H9 (cell line): ENCODE measurements at regions not wholly inside any gene's neighbourhood (a gene's known extent, or its start where the extent isn't known, plus 50 kb on each side); places are given as distances from the start of the nearest gene placed in this dataset.

ENCODE experiments used
- DNase-seq: peaks from one replicate; pipeline ENCODE4 v3.0.0-alpha.2; 2017
- H2AFZ ChIP-seq: one replicate; pipeline ENCODE4 v1.6.1; 2013; ENCODE audit warnings: mild to moderate bottlenecking, low read length, control low read depth, moderate library complexity
- H2AK5ac ChIP-seq: 2 replicates; pipeline ENCODE4 v1.6.1; 2013; ENCODE audit warnings: low read length, control low read depth, mixed read lengths; ENCODE audit not compliant: insufficient read length
- H2BK120ac ChIP-seq: one replicate; pipeline ENCODE4 v1.6.1; 2013; ENCODE audit warnings: low read depth, mild to moderate bottlenecking, low read length, control low read depth, inconsistent platforms; ENCODE audit not compliant: poor library complexity, severe bottlenecking
- H2BK12ac ChIP-seq: 2 replicates; pipeline ENCODE4 v1.6.1; 2013; ENCODE audit warnings: low read length, control low read depth, mixed read lengths, low read depth; ENCODE audit not compliant: insufficient read length
- H2BK15ac ChIP-seq: 2 replicates; pipeline ENCODE4 v1.6.1; 2013; ENCODE audit warnings: low read depth, low read length, control low read depth
- H2BK20ac ChIP-seq: one replicate; pipeline ENCODE4 v1.6.1; 2013; ENCODE audit warnings: low read depth, mild to moderate bottlenecking, low read length, control low read depth, inconsistent platforms; ENCODE audit not compliant: poor library complexity, severe bottlenecking
- H2BK5ac ChIP-seq: 2 replicates; pipeline ENCODE4 v1.6.1; 2013; ENCODE audit warnings: low read length, control low read depth, mixed read lengths; ENCODE audit not compliant: insufficient read length
- H3K14ac ChIP-seq: 2 replicates; pipeline ENCODE4 v1.6.1; 2013; ENCODE audit warnings: low read length, control low read depth; ENCODE audit not compliant: insufficient read depth
- H3K18ac ChIP-seq: 2 replicates; pipeline ENCODE4 v1.6.1; 2013; ENCODE audit warnings: low read depth, mild to moderate bottlenecking, mixed read lengths, low read length, control low read depth; ENCODE audit not compliant: insufficient read length
- H3K23ac ChIP-seq: 2 replicates; pipeline ENCODE4 v1.6.1; 2013; ENCODE audit warnings: low read length, control low read depth, mixed read lengths, low read depth; ENCODE audit not compliant: insufficient read length
- H3K23me2 ChIP-seq: 2 replicates; pipeline ENCODE4 v1.6.1; 2013; ENCODE audit warnings: low read depth, mild to moderate bottlenecking, mixed read lengths, low read length, control low read depth; ENCODE audit not compliant: insufficient read length, poor library complexity, severe bottlenecking
- H3K27ac ChIP-seq: 2 replicates; pipeline ENCODE4 v1.5.1; 2013; ENCODE audit warnings: low read length, control low read depth, mixed read lengths, low read depth; ENCODE audit not compliant: insufficient read length
- H3K27me3 ChIP-seq: 2 replicates; pipeline ENCODE4 v1.6.1; 2013; ENCODE audit warnings: low read length, control low read depth, inconsistent platforms; ENCODE audit not compliant: insufficient read depth
- H3K4ac ChIP-seq: 2 replicates; pipeline ENCODE4 v1.6.1; 2013; ENCODE audit warnings: low read depth, mild to moderate bottlenecking, control low read depth, inconsistent platforms, low read length, moderate library complexity
- H3K4me1 ChIP-seq: 2 replicates; pipeline ENCODE4 v1.6.1; 2013; ENCODE audit warnings: low read length, control low read depth, inconsistent platforms; ENCODE audit not compliant: insufficient read depth
- H3K4me2 ChIP-seq: 2 replicates; pipeline ENCODE4 v1.6.1; 2013; ENCODE audit warnings: low read length, control low read depth, mixed read lengths; ENCODE audit not compliant: insufficient read length, insufficient read depth
- H3K56ac ChIP-seq: 2 replicates; pipeline ENCODE4 v1.6.1; 2013; ENCODE audit warnings: low read depth, mild to moderate bottlenecking, mixed read lengths, low read length, control low read depth; ENCODE audit not compliant: insufficient read length
- H3K79me1 ChIP-seq: 2 replicates; pipeline ENCODE4 v1.6.1; 2013; ENCODE audit warnings: low read depth, mild to moderate bottlenecking, moderate library complexity, low read length, control low read depth, inconsistent platforms; ENCODE audit not compliant: insufficient read depth, poor library complexity, severe bottlenecking
- H3K79me2 ChIP-seq: 2 replicates; pipeline ENCODE4 v1.6.1; 2013; ENCODE audit warnings: low read length, control low read depth, inconsistent platforms; ENCODE audit not compliant: insufficient read depth
- H3K9ac ChIP-seq: 2 replicates; pipeline ENCODE4 v1.6.1; 2013; ENCODE audit warnings: low read length, control low read depth, mixed read lengths; ENCODE audit not compliant: insufficient read length; ENCODE audit errors: extremely low read depth
- H3K9me3 ChIP-seq: one replicate; pipeline ENCODE4 v1.6.1; 2013; ENCODE audit warnings: low read depth, low read length, inconsistent platforms; ENCODE audit not compliant: control insufficient read depth
- H3T11ph ChIP-seq: one replicate; pipeline ENCODE4 v1.6.1; 2013; ENCODE audit warnings: mild to moderate bottlenecking, low read length, control low read depth, inconsistent platforms
- H4K20me1 ChIP-seq: one replicate; pipeline ENCODE4 v1.6.1; 2013; ENCODE audit not compliant: control insufficient read depth, insufficient read length, insufficient read depth
- H4K5ac ChIP-seq: 2 replicates; pipeline ENCODE4 v1.6.1; 2013; ENCODE audit warnings: low read depth, mild to moderate bottlenecking, mixed read lengths, low read length, control low read depth; ENCODE audit not compliant: insufficient read length
- H4K8ac ChIP-seq: replicated peaks from 2 replicates; pipeline ENCODE4 v1.6.1; 2013; ENCODE audit warnings: low read length, control low read depth, mixed read lengths, low read depth; ENCODE audit not compliant: insufficient read length
- H4K91ac ChIP-seq: 2 replicates; pipeline ENCODE4 v1.6.1; 2013; ENCODE audit warnings: low read depth, mild to moderate bottlenecking, moderate library complexity, mixed read lengths, low read length, control low read depth; ENCODE audit not compliant: insufficient read length
- H3K27ac Mint-ChIP-seq, 3 experiments: 2 replicates in 2 of 3; 3 replicates in 1 of 3; pipeline ENCODE4 v1.8.0; 2020 to 2021; ENCODE audit warnings: mixed read lengths in 3 of 3, mild to moderate bottlenecking in 1 of 3, moderate library complexity in 1 of 3
- H3K27me3 Mint-ChIP-seq: 2 replicates; pipeline ENCODE4 v1.8.0; 2021; ENCODE audit warnings: low read depth, mild to moderate bottlenecking, moderate library complexity, mixed read lengths
- H3K36me3 Mint-ChIP-seq, 3 experiments: 2 replicates in 2 of 3; 3 replicates in 1 of 3; pipeline ENCODE4 v1.8.0; 2020 to 2021; ENCODE audit warnings: low read depth in 3 of 3, mixed read lengths in 3 of 3; ENCODE audit not compliant: insufficient read depth in 1 of 3
- H3K4me1 Mint-ChIP-seq, 2 experiments: 2 replicates each; pipeline ENCODE4 v1.8.0; 2020; ENCODE audit warnings: mixed read lengths in 2 of 2
- H3K4me3 Mint-ChIP-seq, 2 experiments: 2 replicates in 1 of 2; 3 replicates in 1 of 2; pipeline ENCODE4 v1.8.0; 2020 to 2021; ENCODE audit warnings: mild to moderate bottlenecking in 2 of 2, mixed read lengths in 2 of 2, moderate library complexity in 1 of 2
- H3K9me3 Mint-ChIP-seq, 2 experiments: 2 replicates in 1 of 2; 3 replicates in 1 of 2; pipeline ENCODE4 v1.8.0; 2020; ENCODE audit warnings: mild to moderate bottlenecking in 2 of 2, mixed read lengths in 2 of 2, moderate library complexity in 1 of 2
- WGBS: extraction: QIAGEN DNeasy Blood & Tissue Kit; methylation state at CpG from one replicate; pipeline ENCODE4 v1.1.7; 2013; ENCODE audit warnings: missing lambda C conversion rate, low lambda C conversion rate, mixed read lengths; ENCODE audit not compliant: insufficient read length; ENCODE audit errors: extremely low coverage; 5-methylcytosine and 5-hydroxymethylcytosine counted together
- TF ChIP-seq, protein P1 (sequence below): fragments of 200-600 bp; sonication (generic); conservative IDR thresholded peaks from 3 replicates; pipeline ENCODE4 v1.8.0; 2021; ENCODE audit warnings: antibody characterized with exemption, mild to moderate bottlenecking

DNA sequence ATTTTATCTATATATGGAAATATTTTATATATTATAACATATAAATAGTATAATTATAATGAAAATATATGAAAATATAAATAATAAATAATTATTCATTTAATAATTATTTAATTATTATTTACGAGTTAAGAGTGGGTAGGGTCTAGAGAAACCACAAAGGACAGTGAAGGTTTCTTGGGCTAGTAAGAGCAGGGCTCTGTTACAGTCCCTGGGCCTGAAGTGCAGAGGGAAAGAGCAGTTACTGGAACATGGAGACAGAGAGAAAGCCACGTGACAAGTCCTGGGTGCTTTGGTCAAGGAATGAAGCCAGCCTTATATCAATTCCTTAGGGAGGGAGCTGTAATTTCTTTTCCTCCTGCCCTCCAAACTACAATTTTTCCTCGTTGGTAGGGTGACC is 117.2 kb upstream of the OLIG2 start:
- no CpG with 5 or more reads among the region's 3 CpGs for WGBS
- H3K27me3 Mint-ChIP-seq = no peaks in the 10 kb centered on the region; the same call in none of the 2 replicates
- Histone ChIP-seq H3K4me2 (no peak overlapping the region), H4K91ac (no peak overlapping the region), H2BK15ac (no peak overlapping the region), H4K8ac (no peak overlapping the region), H3K4ac (no peak overlapping the region), H3K18ac (no peak overlapping the region), H2BK120ac (no peak overlapping the region), H3K27me3 (no peaks in the 10 kb centered on the region), H2AFZ (no peak overlapping the region), H3K9ac (no peak overlapping the region), H2BK20ac (no peak overlapping the region), H3K23ac (no peak overlapping the region), H3K4me1 (no peaks in the 10 kb centered on the region), H2BK5ac (no peak overlapping the region), H3K79me2 (no peaks in the 10 kb centered on the region), H3K23me2 (no peaks in the 10 kb centered on the region), H2BK12ac (no peak overlapping the region), H4K5ac (no peak overlapping the region), H2AK5ac (no peak overlapping the region), H3T11ph (no peak overlapping the region), H3K27ac (no peak overlapping the region), H3K56ac (no peak overlapping the region), H3K79me1 (no peaks in the 10 kb centered on the region), H3K14ac (no peak overlapping the region), H4K20me1 (no peaks in the 10 kb centered on the region), H3K9me3 (no peaks in the 10 kb centered on the region)
- H3K4me3 Mint-ChIP-seq = no peak overlapping the region
- no peaks in the 10 kb centered on the region; a peak in 1 of 4 replicates for H3K4me1 Mint-ChIP-seq
- TF ChIP-seq, protein P1, sequence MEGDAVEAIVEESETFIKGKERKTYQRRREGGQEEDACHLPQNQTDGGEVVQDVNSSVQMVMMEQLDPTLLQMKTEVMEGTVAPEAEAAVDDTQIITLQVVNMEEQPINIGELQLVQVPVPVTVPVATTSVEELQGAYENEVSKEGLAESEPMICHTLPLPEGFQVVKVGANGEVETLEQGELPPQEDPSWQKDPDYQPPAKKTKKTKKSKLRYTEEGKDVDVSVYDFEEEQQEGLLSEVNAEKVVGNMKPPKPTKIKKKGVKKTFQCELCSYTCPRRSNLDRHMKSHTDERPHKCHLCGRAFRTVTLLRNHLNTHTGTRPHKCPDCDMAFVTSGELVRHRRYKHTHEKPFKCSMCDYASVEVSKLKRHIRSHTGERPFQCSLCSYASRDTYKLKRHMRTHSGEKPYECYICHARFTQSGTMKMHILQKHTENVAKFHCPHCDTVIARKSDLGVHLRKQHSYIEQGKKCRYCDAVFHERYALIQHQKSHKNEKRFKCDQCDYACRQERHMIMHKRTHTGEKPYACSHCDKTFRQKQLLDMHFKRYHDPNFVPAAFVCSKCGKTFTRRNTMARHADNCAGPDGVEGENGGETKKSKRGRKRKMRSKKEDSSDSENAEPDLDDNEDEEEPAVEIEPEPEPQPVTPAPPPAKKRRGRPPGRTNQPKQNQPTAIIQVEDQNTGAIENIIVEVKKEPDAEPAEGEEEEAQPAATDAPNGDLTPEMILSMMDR = no peak
- DNase-seq = no peak
- H3K9me3 Mint-ChIP-seq = peaks cover 0 to 5% of the 10 kb centered on the region in 2 experiments; a peak in 2 of 5 replicates
- H3K27ac Mint-ChIP-seq = no peak overlapping the region
- 0 out of 7 replicates have a peak, but pooled peaks cover 0 to 2% (median 0%) of the 10 kb centered on the region in 3 experiments for H3K36me3 Mint-ChIP-seq
